A673 (cell line): ENCODE measurements at regions not wholly inside any gene's neighbourhood (a gene's known extent, or its start where the extent isn't known, plus 50 kb on each side); places are given as distances from the start of the nearest gene placed in this dataset.

Experiments used
- CTCF ChIP-seq: fragments of 300-800, 200-600 bp; sonication (generic); conservative IDR thresholded peaks from 2 replicates; pipeline ENCODE4 v1.5.1; 2017; ENCODE audit warnings: low read depth, mild to moderate bottlenecking, antibody characterized with exemption, low read length, moderate library complexity, mixed read lengths
- EZH2 ChIP-seq: fragments of 200-600 bp; sonication (generic); IDR thresholded peaks from 2 replicates; pipeline ENCODE4 v1.6.1; 2017; ENCODE audit warnings: borderline replicate concordance, low read depth, mild to moderate bottlenecking, mixed read lengths, antibody characterized with exemption, low read length; ENCODE audit not compliant: poor library complexity, severe bottlenecking

DNA sequence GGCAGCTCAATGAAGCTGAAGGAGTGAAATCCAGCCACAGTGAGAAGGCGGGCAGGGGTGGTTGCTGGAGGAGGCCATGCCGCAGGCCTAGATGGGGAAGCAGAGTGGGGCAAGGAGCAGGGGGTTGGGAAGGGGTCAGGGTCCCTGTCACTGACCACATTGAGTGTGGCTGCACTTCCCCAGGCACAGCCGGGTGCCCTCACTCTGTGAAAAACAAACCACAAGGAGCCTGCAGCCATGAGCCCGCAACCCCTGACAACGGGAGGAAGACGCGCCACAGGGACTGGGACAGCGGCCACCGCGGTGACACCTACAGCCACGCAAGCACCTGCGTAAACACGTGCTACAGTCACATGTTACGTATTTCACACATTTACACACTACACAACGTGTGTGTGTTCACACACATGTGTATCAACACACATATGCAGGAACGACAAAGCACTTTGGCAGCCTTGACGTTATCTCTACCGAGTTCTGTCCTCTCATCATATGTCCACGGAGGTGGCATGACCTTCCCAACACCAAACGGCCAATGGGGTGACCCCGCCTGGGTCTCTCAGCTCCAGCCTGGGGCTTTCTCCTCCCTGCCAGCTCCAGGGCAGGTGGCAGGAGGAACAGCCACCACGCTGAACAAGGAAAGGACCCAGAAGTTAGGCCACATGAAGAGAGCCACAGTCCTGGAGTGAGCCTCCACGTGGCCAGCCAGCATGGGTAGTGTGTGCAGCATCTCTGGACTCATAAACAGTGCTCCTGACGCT, 137.6 kb upstream of the RPS6KA2 start:
- TF ChIP-seq CTCF (no peak), EZH2 (no peak)
